AG04450 (cell line): ENCODE measurements at regions not wholly inside any gene's neighbourhood (a gene's known extent, or its start where the extent isn't known, plus 50 kb on each side); places are given as distances from the start of the nearest gene placed in this dataset.

Source experiments
- CTCF ChIA-PET: fragments of 300-600, 350-600 bp; formaldehyde crosslinking; extraction: SDS; loops from one replicate; lab custom pipeline; 2022; ENCODE audit warnings: antibody characterized with exemption, inconsistent platforms; lab: Charles Lee
- POLR2A ChIA-PET: fragments of 350-600 bp; formaldehyde crosslinking; extraction: SDS; loops from one replicate; lab custom pipeline; 2021; ENCODE audit warnings: antibody characterized with exemption, inconsistent platforms; lab: Yijun Ruan, JAX
- DNase-seq: peaks from one replicate; pipeline ENCODE4 v3.0.0-alpha.2; 2011; ENCODE audit warnings: low read depth, low spot score
- H3K27ac ChIP-seq: one replicate; pipeline ENCODE4 v1.5.1; 2012; ENCODE audit warnings: low read depth, low read length, control low read depth
- H3K27me3 ChIP-seq: one replicate; pipeline ENCODE4 v1.6.0; 2012; ENCODE audit warnings: low read length; ENCODE audit not compliant: control insufficient read depth, insufficient read depth
- H3K4me3 ChIP-seq: 2 replicates; pipeline ENCODE4 v1.5.1; 2011; ENCODE audit warnings: mild to moderate bottlenecking, low read depth, low read length, control low read depth
- H3K9me3 ChIP-seq: 2 replicates; pipeline ENCODE4 v1.5.1; 2012; ENCODE audit warnings: low read length; ENCODE audit not compliant: control insufficient read depth, insufficient read depth
- TF ChIP-seq, protein P1 (sequence below): IDR thresholded peaks from 2 replicates; pipeline ENCODE4 v1.5.1; 2011; ENCODE audit warnings: low read depth, low read length, control low read depth, inconsistent platforms

DNA sequence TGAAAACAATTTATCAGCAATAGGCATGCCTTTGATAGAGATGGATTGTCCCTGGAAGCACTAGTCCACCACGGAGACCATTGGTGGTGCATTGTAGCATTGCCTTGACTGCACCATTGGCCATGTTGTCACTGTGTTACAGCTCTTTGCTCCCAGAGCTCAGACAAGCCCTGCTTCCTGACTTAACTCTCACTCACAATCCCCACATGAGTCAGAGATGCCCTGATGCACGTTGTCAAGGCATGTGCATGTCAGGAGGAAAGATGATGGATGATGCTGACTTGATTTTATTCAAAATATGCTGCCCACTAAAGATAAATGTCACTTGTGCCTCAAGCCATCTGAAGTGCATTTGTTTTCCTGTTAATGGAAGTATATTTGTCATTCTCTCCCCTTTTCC is 266.1 kb downstream of the ARRDC4 start:
- CTCF ChIA-PET = no interaction called here
- POLR2A ChIA-PET = no interaction called here
- peaks cover 24% of the 10 kb centered on the region for H3K9me3 ChIP-seq
- no peak overlapping the region for H3K27ac ChIP-seq
- DNase-seq = no peak
- H3K27me3 ChIP-seq = no peaks in the 10 kb centered on the region
- H3K4me3 ChIP-seq = no peak overlapping the region
- TF ChIP-seq, protein P1, sequence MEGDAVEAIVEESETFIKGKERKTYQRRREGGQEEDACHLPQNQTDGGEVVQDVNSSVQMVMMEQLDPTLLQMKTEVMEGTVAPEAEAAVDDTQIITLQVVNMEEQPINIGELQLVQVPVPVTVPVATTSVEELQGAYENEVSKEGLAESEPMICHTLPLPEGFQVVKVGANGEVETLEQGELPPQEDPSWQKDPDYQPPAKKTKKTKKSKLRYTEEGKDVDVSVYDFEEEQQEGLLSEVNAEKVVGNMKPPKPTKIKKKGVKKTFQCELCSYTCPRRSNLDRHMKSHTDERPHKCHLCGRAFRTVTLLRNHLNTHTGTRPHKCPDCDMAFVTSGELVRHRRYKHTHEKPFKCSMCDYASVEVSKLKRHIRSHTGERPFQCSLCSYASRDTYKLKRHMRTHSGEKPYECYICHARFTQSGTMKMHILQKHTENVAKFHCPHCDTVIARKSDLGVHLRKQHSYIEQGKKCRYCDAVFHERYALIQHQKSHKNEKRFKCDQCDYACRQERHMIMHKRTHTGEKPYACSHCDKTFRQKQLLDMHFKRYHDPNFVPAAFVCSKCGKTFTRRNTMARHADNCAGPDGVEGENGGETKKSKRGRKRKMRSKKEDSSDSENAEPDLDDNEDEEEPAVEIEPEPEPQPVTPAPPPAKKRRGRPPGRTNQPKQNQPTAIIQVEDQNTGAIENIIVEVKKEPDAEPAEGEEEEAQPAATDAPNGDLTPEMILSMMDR = no peak

DNA sequence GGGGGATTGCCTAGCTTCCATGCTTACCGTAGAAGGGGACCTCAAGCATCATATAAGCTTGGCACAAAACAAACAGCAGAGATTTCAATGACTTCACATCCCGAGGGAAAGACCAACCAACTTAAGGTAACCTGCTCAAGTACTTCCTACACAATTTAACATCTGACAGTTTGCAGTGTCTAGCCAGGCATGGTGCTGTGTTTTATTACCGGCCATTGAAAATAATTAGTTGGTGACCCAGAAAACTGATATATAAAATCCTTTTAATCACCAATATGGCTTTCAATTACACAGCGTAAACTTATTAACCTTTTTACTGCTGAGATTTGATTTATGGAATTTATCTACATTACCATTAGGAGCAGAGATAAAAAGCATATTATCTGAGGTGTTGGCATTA is 268.3 kb downstream of the ARRDC4 start:
- TF ChIP-seq, protein P1 = no peak
- no peak for DNase-seq
- Histone ChIP-seq H3K9me3 (peaks cover 30% of the 10 kb centered on the region), H3K4me3 (no peak overlapping the region), H3K27me3 (no peaks in the 10 kb centered on the region), H3K27ac (no peak overlapping the region)
- POLR2A ChIA-PET = no interaction called here
- CTCF ChIA-PET = no interaction called here

DNA sequence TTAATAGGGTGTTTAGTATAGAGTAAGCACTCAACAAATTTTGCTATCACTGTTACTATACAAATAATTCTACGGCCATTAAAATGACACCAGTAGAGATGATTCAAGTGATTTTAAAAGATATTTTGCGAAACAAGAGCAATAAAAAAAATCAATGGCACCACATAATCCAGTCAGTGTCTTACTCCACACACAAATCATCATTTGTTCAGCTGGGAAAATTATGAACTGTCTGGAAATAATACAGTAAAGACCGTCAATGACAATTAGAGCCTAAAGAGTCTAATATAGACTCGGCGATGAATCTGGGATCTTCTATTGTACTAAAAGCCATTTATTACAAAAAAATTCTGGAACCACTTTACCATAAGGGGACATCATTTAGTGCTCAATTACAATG is 270.5 kb downstream of the ARRDC4 start:
- CTCF ChIA-PET = no interaction called here
- H3K27ac ChIP-seq = no peak overlapping the region
- no peak overlapping the region for H3K4me3 ChIP-seq
- POLR2A ChIA-PET = no interaction called here
- no peak for DNase-seq
- H3K9me3 ChIP-seq = peaks cover 36% of the 10 kb centered on the region
- H3K27me3 ChIP-seq = no peaks in the 10 kb centered on the region
- TF ChIP-seq, protein P1 = no peak

DNA sequence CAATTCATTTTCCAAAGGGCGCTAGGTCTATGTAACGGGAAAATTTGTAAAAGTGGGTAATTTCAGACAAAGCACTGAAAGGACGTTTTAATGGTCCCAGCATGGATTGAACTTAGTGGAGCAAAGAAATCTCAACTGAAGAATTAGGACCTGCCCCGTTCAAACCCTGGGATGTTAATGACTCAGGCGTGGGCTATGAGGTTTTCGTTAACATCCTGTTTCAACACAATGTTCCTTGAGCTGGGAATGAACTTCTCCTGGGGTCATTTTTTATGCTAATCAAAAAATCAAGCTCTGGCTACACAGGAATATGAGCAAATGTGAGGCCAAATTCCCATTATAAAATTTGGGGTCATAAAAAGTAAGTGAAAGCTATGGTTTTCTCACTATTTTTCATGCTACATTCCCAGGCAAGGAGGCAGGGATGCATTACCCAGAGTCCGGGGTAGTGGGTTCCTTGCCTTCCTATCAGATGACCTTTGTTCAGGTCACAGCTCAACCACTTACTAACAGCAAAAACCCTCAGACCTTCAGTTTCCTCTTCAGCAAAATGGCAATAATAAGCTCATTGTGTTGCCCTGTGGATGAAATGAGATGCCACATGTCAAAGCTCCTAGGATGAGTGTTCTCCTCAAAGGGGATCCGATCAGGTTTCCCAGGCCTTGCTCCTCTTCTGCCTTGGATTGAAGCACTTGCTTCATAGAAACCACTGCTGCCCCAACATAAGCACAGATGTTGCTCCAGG is 271.4 kb downstream of the ARRDC4 start:
- H3K4me3 ChIP-seq = no peak overlapping the region
- peaks cover 33% of the 10 kb centered on the region for H3K9me3 ChIP-seq
- no peaks in the 10 kb centered on the region for H3K27me3 ChIP-seq
- POLR2A ChIA-PET = no interaction called here
- H3K27ac ChIP-seq = no peak overlapping the region
- TF ChIP-seq, protein P1 = no peak
- no peak for DNase-seq
- CTCF ChIA-PET = no interaction called here

DNA sequence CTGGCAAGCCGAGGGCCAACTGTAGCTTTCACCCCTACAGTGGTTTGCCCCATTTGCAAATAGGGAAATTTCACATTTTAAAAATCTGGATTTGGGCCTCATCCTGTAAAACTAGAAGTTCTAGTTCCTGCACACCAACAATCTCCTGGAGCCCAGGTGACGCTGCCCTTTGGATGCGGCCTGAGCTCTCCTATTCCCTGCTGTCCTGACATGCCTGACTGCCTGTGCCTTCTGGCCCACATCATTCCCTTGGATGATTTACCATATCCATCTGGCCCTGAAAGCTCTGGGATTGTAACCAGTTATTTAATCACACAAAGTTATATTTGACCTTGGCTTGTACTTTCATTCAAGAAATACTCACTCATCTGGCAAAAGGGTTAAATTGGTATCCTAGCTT is 272.3 kb downstream of the ARRDC4 start:
- CTCF ChIA-PET = no interaction called here
- no peak for DNase-seq

More for the DNA sequence above, 272.3 kb downstream of the ARRDC4 start:
- Histone ChIP-seq H3K4me3 (no peak overlapping the region), H3K9me3 (peaks cover 33% of the 10 kb centered on the region), H3K27me3 (no peaks in the 10 kb centered on the region), H3K27ac (no peak overlapping the region)
- TF ChIP-seq, protein P1 = no peak
- POLR2A ChIA-PET = no interaction called here
